Activated naive CD4-positive, alpha-beta T cell treated with anti-CD3 and anti-CD28 coated beads, Interleukin-2, amount 10 ng/mL, durations not matched to agents 7 days and 5 days (primary cell): ENCODE measurements at regions not wholly inside any gene's neighbourhood (a gene's known extent, or its start where the extent isn't known, plus 50 kb on each side); places are given as distances from the start of the nearest gene placed in this dataset.

Experiments used
- CTCF ChIA-PET: fragments of 350-600 bp; sonication (Branson Sonifier 250); formaldehyde crosslinking; loops from one replicate; lab custom pipeline; 2021; ENCODE audit warnings: antibody characterized with exemption; lab: Charles Lee
- DNase-seq: peaks from one replicate; pipeline ENCODE4 v3.0.0-alpha.2; 2020
- H3K27ac Mint-ChIP-seq: one replicate; pipeline ENCODE4 v1.8.0; 2021; ENCODE audit warnings: mild to moderate bottlenecking, moderate library complexity, mixed read lengths
- H3K27me3 Mint-ChIP-seq: one replicate; pipeline ENCODE4 v1.8.0; 2021; ENCODE audit warnings: mild to moderate bottlenecking, mixed read lengths
- H3K36me3 Mint-ChIP-seq: one replicate; pipeline ENCODE4 v1.8.0; 2021; ENCODE audit warnings: mixed read lengths
- H3K4me1 Mint-ChIP-seq: one replicate; pipeline ENCODE4 v1.8.0; 2021; ENCODE audit warnings: mixed read lengths
- H3K4me3 Mint-ChIP-seq: one replicate; pipeline ENCODE4 v1.8.0; 2021; ENCODE audit warnings: mild to moderate bottlenecking, moderate library complexity, mixed read lengths
- H3K9me3 Mint-ChIP-seq: one replicate; pipeline ENCODE4 v1.8.0; 2021; ENCODE audit warnings: mixed read lengths

- no peaks in the 10 kb centered on the region for H3K9me3 Mint-ChIP-seq
Measured at GRCh38 chr11:127632546-127632945, 632.0 kb upstream of the KIRREL3 start.

GRCh38 chr11:127631974-127632373 lies 631.4 kb upstream of the KIRREL3 start:
- H3K27me3 Mint-ChIP-seq: no peaks in the 10 kb centered on the region
- no peaks in the 10 kb centered on the region for H3K9me3 Mint-ChIP-seq
- no peaks in the 10 kb centered on the region for H3K4me1 Mint-ChIP-seq
- no peak for DNase-seq
- no peak overlapping the region for H3K4me3 Mint-ChIP-seq
- H3K27ac Mint-ChIP-seq: no peak overlapping the region
- CTCF ChIA-PET: no interaction called here
- H3K36me3 Mint-ChIP-seq: no peaks in the 10 kb centered on the region

More at GRCh38 chr11:127632546-127632945, 632.0 kb upstream of the KIRREL3 start:
- H3K4me1 Mint-ChIP-seq: no peaks in the 10 kb centered on the region
- no peaks in the 10 kb centered on the region for H3K36me3 Mint-ChIP-seq
- H3K27me3 Mint-ChIP-seq: no peaks in the 10 kb centered on the region
- DNase-seq: no peak
- CTCF ChIA-PET: no interaction called here
- no peak overlapping the region for H3K27ac Mint-ChIP-seq
- no peak overlapping the region for H3K4me3 Mint-ChIP-seq

DNA sequence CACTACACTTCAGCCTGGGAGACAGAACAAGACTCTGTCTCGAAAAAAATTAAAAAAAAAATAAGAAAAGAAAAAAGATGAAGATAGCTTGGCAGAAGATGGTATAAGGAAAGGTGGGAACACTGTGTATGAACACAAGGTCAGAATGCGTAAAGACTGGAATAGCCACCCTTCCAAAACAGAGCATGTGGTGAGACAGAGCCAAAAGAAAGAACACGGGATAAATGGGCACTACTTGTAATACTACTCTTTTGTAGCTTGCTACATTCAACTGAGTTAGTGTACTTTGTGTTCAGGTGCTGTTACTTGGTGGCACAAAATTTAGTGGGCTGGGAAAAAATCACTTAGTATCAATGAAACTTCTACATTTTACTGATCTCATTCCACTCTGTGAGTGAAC lies 628.6 kb upstream of the KIRREL3 start:
- H3K9me3 Mint-ChIP-seq: no peaks in the 10 kb centered on the region
- no peak for DNase-seq
- H3K36me3 Mint-ChIP-seq: no peaks in the 10 kb centered on the region
- H3K4me1 Mint-ChIP-seq: no peaks in the 10 kb centered on the region
- H3K27ac Mint-ChIP-seq: no peak overlapping the region
- H3K4me3 Mint-ChIP-seq: no peak overlapping the region
- CTCF ChIA-PET: no interaction called here
- no peaks in the 10 kb centered on the region for H3K27me3 Mint-ChIP-seq

DNA sequence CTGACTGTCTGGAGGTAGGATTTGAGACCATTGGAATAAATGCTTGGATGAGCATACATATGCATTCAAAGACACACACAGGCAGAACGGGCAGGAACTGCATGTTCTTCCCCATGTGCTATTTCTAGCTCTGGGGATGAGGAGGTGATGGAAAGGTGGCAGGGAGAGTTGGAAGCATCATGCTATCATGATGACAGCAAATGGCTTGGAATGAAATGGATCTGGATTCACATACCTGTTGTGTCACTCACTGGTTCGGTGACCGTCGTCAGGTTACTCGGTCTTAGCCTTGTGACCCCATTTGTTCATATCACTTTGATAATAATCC lies 627.9 kb upstream of the KIRREL3 start:
- H3K4me3 Mint-ChIP-seq: no peak overlapping the region
- no peaks in the 10 kb centered on the region for H3K4me1 Mint-ChIP-seq
- no peaks in the 10 kb centered on the region for H3K9me3 Mint-ChIP-seq
- H3K27ac Mint-ChIP-seq: no peak overlapping the region
- no peaks in the 10 kb centered on the region for H3K36me3 Mint-ChIP-seq
- CTCF ChIA-PET: no interaction called here
- DNase-seq: no peak
- no peaks in the 10 kb centered on the region for H3K27me3 Mint-ChIP-seq

- no peaks in the 10 kb centered on the region for H3K36me3 Mint-ChIP-seq
- H3K4me1 Mint-ChIP-seq: no peaks in the 10 kb centered on the region
- H3K9me3 Mint-ChIP-seq: no peaks in the 10 kb centered on the region
- H3K27me3 Mint-ChIP-seq: no peaks in the 10 kb centered on the region
- no peak for DNase-seq
- no peak overlapping the region for H3K4me3 Mint-ChIP-seq
- CTCF ChIA-PET: no interaction called here
- no peak overlapping the region for H3K27ac Mint-ChIP-seq
Measured at GRCh38 chr11:127627629-127628457, 627.3 kb upstream of the KIRREL3 start.

DNA sequence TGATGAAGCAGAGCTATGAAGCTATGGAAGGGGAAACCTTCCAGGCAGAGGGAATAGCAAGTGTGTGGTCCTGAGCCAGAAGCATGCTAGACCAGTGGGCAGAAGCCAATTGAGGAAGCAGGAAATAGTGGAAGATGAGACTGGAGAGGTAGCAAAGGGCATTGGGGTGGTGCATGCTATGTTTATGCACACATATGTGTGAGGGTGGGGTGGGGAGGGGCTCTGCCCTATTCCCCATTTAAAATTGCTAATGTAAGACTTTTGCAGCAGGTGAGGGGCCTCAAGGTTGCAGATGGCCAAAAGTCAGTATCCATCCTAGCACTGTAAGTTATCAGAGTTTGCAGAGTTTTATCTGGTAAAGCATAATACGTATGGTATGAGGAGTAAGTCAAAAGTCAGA lies 626.6 kb upstream of the KIRREL3 start:
- CTCF ChIA-PET: no interaction called here
- Mint-ChIP-seq H3K36me3 (no peaks in the 10 kb centered on the region), H3K9me3 (no peaks in the 10 kb centered on the region), H3K27me3 (no peaks in the 10 kb centered on the region), H3K27ac (no peak overlapping the region), H3K4me3 (no peak overlapping the region), H3K4me1 (no peaks in the 10 kb centered on the region)
- no peak for DNase-seq

DNA sequence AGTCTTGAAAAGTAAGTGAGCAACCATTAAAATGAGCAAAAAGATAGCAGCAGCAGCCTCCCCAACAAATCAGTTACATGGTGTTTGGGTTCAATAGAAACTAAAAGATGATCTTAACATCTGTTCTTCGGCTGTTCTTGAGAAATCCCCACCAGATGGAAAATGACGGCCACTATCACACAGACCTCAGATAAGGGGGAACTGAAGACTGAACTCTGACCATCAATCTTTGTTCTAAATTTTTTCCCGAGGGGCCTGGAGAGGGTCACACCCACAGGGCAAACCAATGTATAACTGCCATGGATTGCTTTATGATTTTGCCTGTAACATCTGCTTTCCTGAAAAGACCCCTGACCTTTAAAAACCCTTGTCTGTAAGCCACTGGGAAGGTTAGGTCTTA lies 624.8 kb upstream of the KIRREL3 start:
- no peaks in the 10 kb centered on the region for H3K36me3 Mint-ChIP-seq
- no peak for DNase-seq
- CTCF ChIA-PET: no interaction called here
- H3K4me1 Mint-ChIP-seq: no peaks in the 10 kb centered on the region
- H3K27me3 Mint-ChIP-seq: no peaks in the 10 kb centered on the region
- H3K27ac Mint-ChIP-seq: no peak overlapping the region
- no peak overlapping the region for H3K4me3 Mint-ChIP-seq
- no peaks in the 10 kb centered on the region for H3K9me3 Mint-ChIP-seq

DNA sequence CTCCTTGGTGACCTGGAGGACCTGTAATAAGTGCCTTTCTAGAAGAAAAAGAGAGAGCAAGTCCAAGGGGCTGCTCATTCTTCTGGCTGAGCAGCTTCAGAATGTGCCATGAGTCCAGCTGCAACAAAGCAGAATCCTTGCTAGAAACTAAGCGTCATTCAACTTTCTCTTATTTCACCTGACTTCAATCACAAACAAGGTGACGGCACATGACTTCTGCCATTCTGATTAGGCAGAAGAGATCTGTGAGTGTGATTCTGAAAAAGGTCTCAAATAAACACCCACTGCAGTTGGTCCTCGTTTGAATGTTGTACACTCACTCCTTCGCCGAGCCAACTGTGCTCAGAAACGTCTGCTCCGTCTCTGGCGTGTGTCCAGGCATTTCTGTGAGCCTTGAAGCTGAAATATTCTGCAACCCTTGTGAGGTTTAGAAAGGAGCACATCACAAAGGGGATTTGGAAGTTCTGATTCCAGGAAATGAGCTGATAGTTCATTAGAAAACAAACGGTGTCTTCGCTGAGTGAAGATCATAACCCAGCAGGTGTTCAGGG lies 623.8 kb upstream of the KIRREL3 start:
- H3K36me3 Mint-ChIP-seq: no peaks in the 10 kb centered on the region
- no peaks in the 10 kb centered on the region for H3K4me1 Mint-ChIP-seq
- H3K27me3 Mint-ChIP-seq: no peaks in the 10 kb centered on the region
- no peak overlapping the region for H3K4me3 Mint-ChIP-seq
- H3K9me3 Mint-ChIP-seq: no peaks in the 10 kb centered on the region
- H3K27ac Mint-ChIP-seq: no peak overlapping the region
- CTCF ChIA-PET: no interaction called here
- no peak for DNase-seq

- CTCF ChIA-PET: no interaction called here
- Mint-ChIP-seq H3K4me3 (no peak overlapping the region), H3K4me1 (no peaks in the 10 kb centered on the region), H3K9me3 (no peaks in the 10 kb centered on the region), H3K27ac (no peak overlapping the region), H3K27me3 (no peaks in the 10 kb centered on the region), H3K36me3 (no peaks in the 10 kb centered on the region)
- DNase-seq: no peak
Measured at GRCh38 chr11:127622686-127623085, 622.1 kb upstream of the KIRREL3 start.

DNA sequence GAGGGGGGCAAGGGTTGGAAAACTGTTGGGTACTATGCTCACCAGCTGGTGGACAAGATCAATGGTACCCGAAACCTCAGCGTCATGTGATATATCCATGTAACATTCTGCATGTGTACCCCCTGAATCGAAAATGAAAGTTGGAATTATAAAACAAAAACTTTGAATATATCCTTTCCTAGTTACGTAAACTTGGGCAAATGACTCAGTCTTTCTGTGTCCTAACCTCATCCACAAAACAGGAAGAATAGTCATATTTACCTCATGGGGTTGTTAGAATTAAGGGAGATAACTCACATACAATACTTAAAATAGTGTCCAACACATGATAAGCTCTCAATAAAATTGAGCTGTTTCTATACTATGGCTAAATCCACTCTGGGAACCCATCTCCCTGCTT lies 620.1 kb upstream of the KIRREL3 start:
- CTCF ChIA-PET: no interaction called here
- no peak overlapping the region for H3K4me3 Mint-ChIP-seq
- DNase-seq: no peak
- H3K36me3 Mint-ChIP-seq: no peaks in the 10 kb centered on the region
- H3K9me3 Mint-ChIP-seq: no peaks in the 10 kb centered on the region
- no peaks in the 10 kb centered on the region for H3K4me1 Mint-ChIP-seq
- no peaks in the 10 kb centered on the region for H3K27me3 Mint-ChIP-seq
- H3K27ac Mint-ChIP-seq: no peak overlapping the region

- Mint-ChIP-seq H3K4me3 (no peak overlapping the region), H3K4me1 (no peaks in the 10 kb centered on the region), H3K9me3 (no peaks in the 10 kb centered on the region), H3K36me3 (no peaks in the 10 kb centered on the region), H3K27me3 (no peaks in the 10 kb centered on the region), H3K27ac (no peak overlapping the region)
- no peak for DNase-seq
- CTCF ChIA-PET: no interaction called here
Measured at GRCh38 chr11:127619946-127620345, 619.4 kb upstream of the KIRREL3 start.

DNA sequence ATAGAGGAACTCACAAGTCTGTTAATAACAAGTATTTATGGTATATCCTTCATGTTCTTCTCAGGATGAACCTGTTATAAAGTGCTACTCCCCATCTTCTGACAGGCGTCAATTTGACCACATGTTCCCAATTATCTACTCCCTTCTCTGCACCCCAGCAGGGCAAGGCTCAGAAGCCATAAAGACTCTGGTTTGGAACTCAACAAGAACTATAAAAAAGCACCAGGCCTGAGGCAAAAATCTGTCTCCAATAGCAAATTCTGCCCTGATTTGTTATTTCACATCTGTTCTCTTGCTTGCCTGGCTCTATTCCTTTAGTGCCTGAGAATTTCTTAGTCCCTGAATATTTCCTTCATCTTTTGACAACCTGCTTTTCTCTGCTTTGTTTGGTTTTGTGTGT lies 618.2 kb upstream of the KIRREL3 start:
- Mint-ChIP-seq H3K36me3 (no peaks in the 10 kb centered on the region), H3K4me3 (no peak overlapping the region), H3K9me3 (no peaks in the 10 kb centered on the region), H3K27ac (no peak overlapping the region), H3K4me1 (no peaks in the 10 kb centered on the region), H3K27me3 (no peaks in the 10 kb centered on the region)
- CTCF ChIA-PET: no interaction called here
- no peak for DNase-seq

- Mint-ChIP-seq H3K4me1 (no peaks in the 10 kb centered on the region), H3K27me3 (no peaks in the 10 kb centered on the region), H3K4me3 (no peak overlapping the region), H3K27ac (no peak overlapping the region), H3K9me3 (no peaks in the 10 kb centered on the region), H3K36me3 (no peaks in the 10 kb centered on the region)
- DNase-seq: no peak
- CTCF ChIA-PET: no interaction called here
Measured at GRCh38 chr11:127616158-127616557, 615.6 kb upstream of the KIRREL3 start.

- CTCF ChIA-PET: no interaction called here
- DNase-seq: no peak
- H3K4me1 Mint-ChIP-seq: no peaks in the 10 kb centered on the region
- H3K36me3 Mint-ChIP-seq: no peaks in the 10 kb centered on the region
- no peaks in the 10 kb centered on the region for H3K27me3 Mint-ChIP-seq
- H3K27ac Mint-ChIP-seq: no peak overlapping the region
- H3K9me3 Mint-ChIP-seq: no peaks in the 10 kb centered on the region
- no peak overlapping the region for H3K4me3 Mint-ChIP-seq
Measured at GRCh38 chr11:127612607-127613006, 612.0 kb upstream of the KIRREL3 start.

- no peaks in the 10 kb centered on the region for H3K9me3 Mint-ChIP-seq
- CTCF ChIA-PET: no interaction called here
- H3K27ac Mint-ChIP-seq: no peak overlapping the region
- H3K36me3 Mint-ChIP-seq: no peaks in the 10 kb centered on the region
- no peaks in the 10 kb centered on the region for H3K27me3 Mint-ChIP-seq
- no peak for DNase-seq
- H3K4me1 Mint-ChIP-seq: no peaks in the 10 kb centered on the region
- H3K4me3 Mint-ChIP-seq: no peak overlapping the region
Measured at GRCh38 chr11:127609025-127609773, 608.6 kb upstream of the KIRREL3 start.
